ENCODE measurements at regions not wholly inside any gene's neighbourhood (a gene's known extent, or its start where the extent isn't known, plus 50 kb on each side); places are given as distances from the start of the nearest gene placed in this dataset.

- TF ChIP-seq CTCF (conservative IDR thresholded peaks at IDR 0.05 in 1 of 2, IDR thresholded peaks at IDR 0.05 in 1 of 2; ENCODE audit: low read depth in 1 of 2, low read length in 2 of 2) (no peak), EZH2 (IDR thresholded peaks at IDR 0.05; ENCODE audit: low read length, missing control alignments) (no peak)
Measured at GRCh38 chrX:68938244-68939004, 109.6 kb downstream of the EFNB1 start.
